ENCODE measurements at regions not wholly inside any gene's neighbourhood (a gene's known extent, or its start where the extent isn't known, plus 50 kb on each side); places are given as distances from the start of the nearest gene placed in this dataset.

- no peak overlapping the region for H3K4me3 ChIP-seq (ENCODE audit: low read length)
- no peak for TF ChIP-seq CTCF (conservative IDR thresholded peaks at IDR 0.05; ENCODE audit: low read length)
- no peak for DNase-seq (ENCODE audit: low read depth)
Observed at GRCh38 chr2:58660046-58660445, 418.9 kb upstream of the FANCL start.

- H3K4me3 ChIP-seq (ENCODE audit: low read length): no peak overlapping the region
- no peak for DNase-seq (ENCODE audit: low read depth)
- TF ChIP-seq CTCF (conservative IDR thresholded peaks at IDR 0.05; ENCODE audit: low read length): no peak
Observed at GRCh38 chr2:58655152-58655551, 414.0 kb upstream of the FANCL start.

- no peak overlapping the region for H3K4me3 ChIP-seq (ENCODE audit: low read length)
- no peak for TF ChIP-seq CTCF (conservative IDR thresholded peaks at IDR 0.05; ENCODE audit: low read length)
- no peak for DNase-seq (ENCODE audit: low read depth)
Observed at GRCh38 chr2:58651930-58652329, 410.8 kb upstream of the FANCL start.

- no peak for DNase-seq (ENCODE audit: low read depth)
- no peak for TF ChIP-seq CTCF (conservative IDR thresholded peaks at IDR 0.05; ENCODE audit: low read length)
- no peak overlapping the region for H3K4me3 ChIP-seq (ENCODE audit: low read length)
Observed at GRCh38 chr2:58650781-58651180, 409.7 kb upstream of the FANCL start.

GRCh38 chr2:58649756-58650155, 408.6 kb upstream of the FANCL start:
- DNase-seq (ENCODE audit: low read depth): no peak
- no peak overlapping the region for H3K4me3 ChIP-seq (ENCODE audit: low read length)
- no peak for TF ChIP-seq CTCF (conservative IDR thresholded peaks at IDR 0.05; ENCODE audit: low read length)

GRCh38 chr2:58645017-58645416, 403.9 kb upstream of the FANCL start:
- DNase-seq (ENCODE audit: low read depth): no peak
- no peak for TF ChIP-seq CTCF (conservative IDR thresholded peaks at IDR 0.05; ENCODE audit: low read length)
- no peak overlapping the region for H3K4me3 ChIP-seq (ENCODE audit: low read length)

- no peak for DNase-seq (ENCODE audit: low read depth)
- no peak for TF ChIP-seq CTCF (conservative IDR thresholded peaks at IDR 0.05; ENCODE audit: low read length)
- H3K4me3 ChIP-seq (ENCODE audit: low read length): no peak overlapping the region
Observed at GRCh38 chr2:58644451-58644850, 403.3 kb upstream of the FANCL start.
